Mammary epithelial cell (primary cell): ENCODE measurements at regions not wholly inside any gene's neighbourhood (a gene's known extent, or its start where the extent isn't known, plus 50 kb on each side); places are given as distances from the start of the nearest gene placed in this dataset.

Source experiments
- CTCF ChIP-seq, 2 donors: IDR thresholded peaks in 1 of 2; conservative IDR thresholded peaks in 1 of 2; 2 replicates each; pipeline ENCODE4 v1.5.1; 2011 to 2012; ENCODE audit warnings: inconsistent platforms in 2 of 2, low read length in 2 of 2, mild to moderate bottlenecking in 2 of 2, control low read depth in 1 of 2, low read depth in 1 of 2; ENCODE audit not compliant: insufficient read depth in 1 of 2; ENCODE audit errors: extremely low read depth in 1 of 2
- EZH2 ChIP-seq: IDR thresholded peaks from 2 replicates; pipeline ENCODE4 v1.6.1; 2012; ENCODE audit warnings: low read length, inconsistent platforms, borderline replicate concordance

DNA sequence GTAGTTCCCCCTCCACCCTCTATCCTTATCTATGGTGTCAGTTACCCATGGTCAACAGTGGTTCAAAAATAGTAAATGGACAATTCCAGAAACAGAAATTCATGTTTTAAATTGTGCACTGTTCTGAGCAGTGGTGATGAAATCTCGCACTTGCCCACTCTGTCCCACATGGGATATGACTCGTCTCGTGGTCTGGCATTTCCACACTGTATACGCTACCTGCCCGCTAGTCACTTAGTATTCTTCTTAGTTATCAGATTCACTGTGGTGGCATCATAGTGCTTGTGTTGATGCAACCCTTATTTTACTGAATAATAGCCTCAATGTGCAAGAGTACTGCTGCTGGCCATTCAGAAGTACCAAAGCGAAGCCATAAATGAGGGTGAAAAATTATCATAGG is 507.0 kb downstream of the SNAPC1 start:
- TF ChIP-seq CTCF (conservative IDR thresholded peaks at IDR 0.05 in 1 of 2, IDR thresholded peaks at IDR 0.05 in 1 of 2; ENCODE audit: extremely low read depth in 1 of 2, insufficient read depth in 1 of 2, low read depth in 1 of 2, low read length in 2 of 2): no peak
- no peak for TF ChIP-seq EZH2
